ENCODE measurements at regions not wholly inside any gene's neighbourhood (a gene's known extent, or its start where the extent isn't known, plus 50 kb on each side); places are given as distances from the start of the nearest gene placed in this dataset.

GRCh38 chr3:72071624-72072023 lies 286.7 kb upstream of the PROK2 start:
- TF ChIP-seq CTCF (IDR thresholded peaks at IDR 0.05) (no peak), POLR2A (IDR thresholded peaks at IDR 0.05; ENCODE audit: low read length) (no peak), PBX3 (IDR thresholded peaks at IDR 0.05) (no peak), RAD21 (conservative IDR thresholded peaks at IDR 0.05 in 1 of 2, IDR thresholded peaks at IDR 0.05 in 1 of 2) (no peak), HEYL (CRISPR knock-in tag; IDR thresholded peaks at IDR 0.05) (no peak)
